A549 (cell line): ENCODE measurements at regions not wholly inside any gene's neighbourhood (a gene's known extent, or its start where the extent isn't known, plus 50 kb on each side); places are given as distances from the start of the nearest gene placed in this dataset.

Experiments
- JUNB ChIP-seq: fragments of >200 bp; sonication (Bioruptor Twin); formaldehyde crosslinking; IDR thresholded peaks from 2 replicates; pipeline ENCODE4 v1.6.1; 2016
- MAFK ChIP-seq: fragments of 450-650 bp; IDR thresholded peaks from 2 replicates; pipeline ENCODE4 v1.6.1; 2014; ENCODE audit not compliant: partially characterized antibody
- MYC ChIP-seq: IDR thresholded peaks from 2 replicates; pipeline ENCODE4 v1.6.1; 2012; ENCODE audit warnings: mild to moderate bottlenecking, inconsistent platforms, low read length, improper control_type of control experiment, borderline replicate concordance
- POLR2A ChIP-seq: IDR thresholded peaks from 2 replicates; pipeline ENCODE4 v1.6.1; 2012; ENCODE audit warnings: mild to moderate bottlenecking, low read length
- RARB ChIP-seq: fragments of 250-450 bp; sonication (Bioruptor Pico); IDR thresholded peaks from 2 replicates; pipeline ENCODE4 v1.8.0; 2021; ENCODE audit warnings: mild to moderate bottlenecking, moderate library complexity
- RFX5 ChIP-seq: fragments of 450-650 bp; IDR thresholded peaks from 2 replicates; pipeline ENCODE4 v1.7.1; 2014; ENCODE audit warnings: antibody characterized with exemption, mild to moderate bottlenecking, moderate library complexity
- TF ChIP-seq, protein P1 (sequence below): fragments of >200 bp; sonication (Bioruptor Twin); formaldehyde crosslinking; IDR thresholded peaks from 3 replicates; pipeline ENCODE4 v1.5.1; 2016
- TF ChIP-seq, protein P2 (sequence below): fragments of 450-650 bp; IDR thresholded peaks from 2 replicates; pipeline ENCODE4 v1.6.1; 2014; ENCODE audit warnings: antibody characterized with exemption
- TF ChIP-seq, protein P3 (sequence below): IDR thresholded peaks from 2 replicates; pipeline ENCODE4 v1.6.1; 2012
- TF ChIP-seq, protein P4 (sequence below): fragments of 250-450 bp; sonication (Bioruptor Pico); IDR thresholded peaks from 2 replicates; pipeline ENCODE4 v1.5.0; 2021; ENCODE audit warnings: mild to moderate bottlenecking, moderate library complexity, borderline replicate concordance
- TF ChIP-seq, protein P5 (sequence below): fragments of 150-350 bp; IDR thresholded peaks from 2 replicates; pipeline ENCODE4 v1.6.1; 2014; ENCODE audit warnings: low read depth, mild to moderate bottlenecking, low read length

DNA sequence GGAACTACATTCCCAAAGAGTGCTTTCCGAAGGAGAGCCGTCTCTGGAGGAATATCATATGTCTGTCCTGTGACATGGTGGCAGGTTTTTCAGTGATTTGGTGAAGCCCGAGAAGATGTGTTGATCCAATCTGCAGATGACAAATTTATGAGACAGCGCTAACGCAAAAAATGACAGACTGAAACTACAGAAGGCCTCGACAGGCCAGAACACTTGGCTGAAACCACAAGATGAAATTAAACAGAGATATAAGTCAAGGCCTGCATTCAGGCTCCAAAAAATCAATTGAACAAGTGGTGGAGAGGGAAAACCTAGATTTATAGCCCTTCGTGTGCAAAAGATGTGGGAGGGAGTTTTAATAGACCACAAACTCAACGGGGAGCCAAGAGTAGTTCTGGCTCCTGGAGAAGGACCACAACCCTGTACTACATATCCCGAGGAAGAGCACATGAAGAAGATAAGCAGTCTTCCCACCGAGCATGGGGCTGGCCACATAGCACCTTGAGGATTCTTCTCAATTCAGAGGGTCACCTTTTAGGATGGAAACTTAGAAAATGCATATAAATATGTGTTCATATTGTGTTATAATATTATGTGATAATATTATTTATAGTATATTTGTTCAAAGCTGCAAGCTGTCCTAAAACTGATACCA is 231.3 kb upstream of the PDE10A start:
- TF ChIP-seq, protein P1, sequence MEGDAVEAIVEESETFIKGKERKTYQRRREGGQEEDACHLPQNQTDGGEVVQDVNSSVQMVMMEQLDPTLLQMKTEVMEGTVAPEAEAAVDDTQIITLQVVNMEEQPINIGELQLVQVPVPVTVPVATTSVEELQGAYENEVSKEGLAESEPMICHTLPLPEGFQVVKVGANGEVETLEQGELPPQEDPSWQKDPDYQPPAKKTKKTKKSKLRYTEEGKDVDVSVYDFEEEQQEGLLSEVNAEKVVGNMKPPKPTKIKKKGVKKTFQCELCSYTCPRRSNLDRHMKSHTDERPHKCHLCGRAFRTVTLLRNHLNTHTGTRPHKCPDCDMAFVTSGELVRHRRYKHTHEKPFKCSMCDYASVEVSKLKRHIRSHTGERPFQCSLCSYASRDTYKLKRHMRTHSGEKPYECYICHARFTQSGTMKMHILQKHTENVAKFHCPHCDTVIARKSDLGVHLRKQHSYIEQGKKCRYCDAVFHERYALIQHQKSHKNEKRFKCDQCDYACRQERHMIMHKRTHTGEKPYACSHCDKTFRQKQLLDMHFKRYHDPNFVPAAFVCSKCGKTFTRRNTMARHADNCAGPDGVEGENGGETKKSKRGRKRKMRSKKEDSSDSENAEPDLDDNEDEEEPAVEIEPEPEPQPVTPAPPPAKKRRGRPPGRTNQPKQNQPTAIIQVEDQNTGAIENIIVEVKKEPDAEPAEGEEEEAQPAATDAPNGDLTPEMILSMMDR: no peak
- TF ChIP-seq MAFK (no peak), POLR2A (no peak), RFX5 (no peak), RARB (no peak), MYC (no peak), JUNB (no peak)
- TF ChIP-seq, protein P2, sequence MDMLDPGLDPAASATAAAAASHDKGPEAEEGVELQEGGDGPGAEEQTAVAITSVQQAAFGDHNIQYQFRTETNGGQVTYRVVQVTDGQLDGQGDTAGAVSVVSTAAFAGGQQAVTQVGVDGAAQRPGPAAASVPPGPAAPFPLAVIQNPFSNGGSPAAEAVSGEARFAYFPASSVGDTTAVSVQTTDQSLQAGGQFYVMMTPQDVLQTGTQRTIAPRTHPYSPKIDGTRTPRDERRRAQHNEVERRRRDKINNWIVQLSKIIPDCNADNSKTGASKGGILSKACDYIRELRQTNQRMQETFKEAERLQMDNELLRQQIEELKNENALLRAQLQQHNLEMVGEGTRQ: no peak
- TF ChIP-seq, protein P3, sequence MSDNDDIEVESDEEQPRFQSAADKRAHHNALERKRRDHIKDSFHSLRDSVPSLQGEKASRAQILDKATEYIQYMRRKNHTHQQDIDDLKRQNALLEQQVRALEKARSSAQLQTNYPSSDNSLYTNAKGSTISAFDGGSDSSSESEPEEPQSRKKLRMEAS: no peak
- TF ChIP-seq, protein P4, sequence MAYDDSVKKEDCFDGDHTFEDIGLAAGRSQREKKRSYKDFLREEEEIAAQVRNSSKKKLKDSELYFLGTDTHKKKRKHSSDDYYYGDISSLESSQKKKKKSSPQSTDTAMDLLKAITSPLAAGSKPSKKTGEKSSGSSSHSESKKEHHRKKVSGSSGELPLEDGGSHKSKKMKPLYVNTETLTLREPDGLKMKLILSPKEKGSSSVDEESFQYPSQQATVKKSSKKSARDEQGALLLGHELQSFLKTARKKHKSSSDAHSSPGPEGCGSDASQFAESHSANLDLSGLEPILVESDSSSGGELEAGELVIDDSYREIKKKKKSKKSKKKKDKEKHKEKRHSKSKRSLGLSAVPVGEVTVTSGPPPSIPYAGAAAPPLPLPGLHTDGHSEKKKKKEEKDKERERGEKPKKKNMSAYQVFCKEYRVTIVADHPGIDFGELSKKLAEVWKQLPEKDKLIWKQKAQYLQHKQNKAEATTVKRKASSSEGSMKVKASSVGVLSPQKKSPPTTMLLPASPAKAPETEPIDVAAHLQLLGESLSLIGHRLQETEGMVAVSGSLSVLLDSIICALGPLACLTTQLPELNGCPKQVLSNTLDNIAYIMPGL (CRISPR knock-in tag): no peak
- TF ChIP-seq, protein P5, sequence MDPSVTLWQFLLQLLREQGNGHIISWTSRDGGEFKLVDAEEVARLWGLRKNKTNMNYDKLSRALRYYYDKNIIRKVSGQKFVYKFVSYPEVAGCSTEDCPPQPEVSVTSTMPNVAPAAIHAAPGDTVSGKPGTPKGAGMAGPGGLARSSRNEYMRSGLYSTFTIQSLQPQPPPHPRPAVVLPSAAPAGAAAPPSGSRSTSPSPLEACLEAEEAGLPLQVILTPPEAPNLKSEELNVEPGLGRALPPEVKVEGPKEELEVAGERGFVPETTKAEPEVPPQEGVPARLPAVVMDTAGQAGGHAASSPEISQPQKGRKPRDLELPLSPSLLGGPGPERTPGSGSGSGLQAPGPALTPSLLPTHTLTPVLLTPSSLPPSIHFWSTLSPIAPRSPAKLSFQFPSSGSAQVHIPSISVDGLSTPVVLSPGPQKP: no peak
